ENCODE measurements at regions not wholly inside any gene's neighbourhood (a gene's known extent, or its start where the extent isn't known, plus 50 kb on each side); places are given as distances from the start of the nearest gene placed in this dataset.

- TF ChIP-seq POLR2A (IDR thresholded peaks at IDR 0.05), result no peak
- TF ChIP-seq, protein P1, sequence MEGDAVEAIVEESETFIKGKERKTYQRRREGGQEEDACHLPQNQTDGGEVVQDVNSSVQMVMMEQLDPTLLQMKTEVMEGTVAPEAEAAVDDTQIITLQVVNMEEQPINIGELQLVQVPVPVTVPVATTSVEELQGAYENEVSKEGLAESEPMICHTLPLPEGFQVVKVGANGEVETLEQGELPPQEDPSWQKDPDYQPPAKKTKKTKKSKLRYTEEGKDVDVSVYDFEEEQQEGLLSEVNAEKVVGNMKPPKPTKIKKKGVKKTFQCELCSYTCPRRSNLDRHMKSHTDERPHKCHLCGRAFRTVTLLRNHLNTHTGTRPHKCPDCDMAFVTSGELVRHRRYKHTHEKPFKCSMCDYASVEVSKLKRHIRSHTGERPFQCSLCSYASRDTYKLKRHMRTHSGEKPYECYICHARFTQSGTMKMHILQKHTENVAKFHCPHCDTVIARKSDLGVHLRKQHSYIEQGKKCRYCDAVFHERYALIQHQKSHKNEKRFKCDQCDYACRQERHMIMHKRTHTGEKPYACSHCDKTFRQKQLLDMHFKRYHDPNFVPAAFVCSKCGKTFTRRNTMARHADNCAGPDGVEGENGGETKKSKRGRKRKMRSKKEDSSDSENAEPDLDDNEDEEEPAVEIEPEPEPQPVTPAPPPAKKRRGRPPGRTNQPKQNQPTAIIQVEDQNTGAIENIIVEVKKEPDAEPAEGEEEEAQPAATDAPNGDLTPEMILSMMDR (IDR thresholded peaks at IDR 0.05), result no peak
Observed at GRCh38 chr13:34124666-34125306, 306.8 kb downstream of the RFC3 start.

Measured in thyroid gland (tissue), 4 donors.